Central memory CD8-positive, alpha-beta T cell (primary cell): ENCODE measurements at regions not wholly inside any gene's neighbourhood (a gene's known extent, or its start where the extent isn't known, plus 50 kb on each side); places are given as distances from the start of the nearest gene placed in this dataset.

Experiments used
- ATAC-seq: fragments of 150-1000 bp; cut with Tn5 transposase; replicated peaks from 2 replicates; pipeline ENCODE4 v1.10.0; 2022; ENCODE audit warnings: mild to moderate bottlenecking, moderate FRiP score, moderate number of reproducible peaks; ENCODE audit not compliant: poor library complexity, severe bottlenecking; ENCODE audit errors: extremely low read depth
- DNase-seq, 2 donors: peaks; one replicate each; pipeline ENCODE4 v3.0.0; 2021; ENCODE audit warnings: low spot score in 2 of 2
- H3K27ac Mint-ChIP-seq: one replicate; pipeline ENCODE4 v1.8.0; 2022; ENCODE audit warnings: low read depth, mild to moderate bottlenecking, moderate library complexity, mixed read lengths
- H3K27me3 Mint-ChIP-seq: one replicate; pipeline ENCODE4 v1.8.0; 2022; ENCODE audit warnings: mixed read lengths
- H3K36me3 Mint-ChIP-seq: one replicate; pipeline ENCODE4 v1.8.0; 2022; ENCODE audit warnings: mild to moderate bottlenecking, moderate library complexity, mixed read lengths; ENCODE audit not compliant: insufficient read depth
- H3K4me1 Mint-ChIP-seq: one replicate; pipeline ENCODE4 v1.8.0; 2022; ENCODE audit warnings: mixed read lengths
- H3K4me3 Mint-ChIP-seq: one replicate; pipeline ENCODE4 v1.8.0; 2022; ENCODE audit warnings: mild to moderate bottlenecking, moderate library complexity, mixed read lengths
- H3K9me3 Mint-ChIP-seq: one replicate; pipeline ENCODE4 v1.8.0; 2022; ENCODE audit warnings: mixed read lengths

- no peak overlapping the region for H3K27ac Mint-ChIP-seq
- no peak overlapping the region for H3K4me3 Mint-ChIP-seq
- no peaks in the 10 kb centered on the region for H3K27me3 Mint-ChIP-seq
- DNase-seq (no peak), ATAC-seq (no peak)
- no peaks in the 10 kb centered on the region for H3K36me3 Mint-ChIP-seq
- H3K9me3 Mint-ChIP-seq, result peaks cover 22% of the 10 kb centered on the region
- no peaks in the 10 kb centered on the region for H3K4me1 Mint-ChIP-seq
Observed at GRCh38 chr4:19823781-19824180, 427.9 kb upstream of the SLIT2 start.

GRCh38 chr4:19819737-19820136 is 432.0 kb upstream of the SLIT2 start:
- no peak overlapping the region for H3K27ac Mint-ChIP-seq
- no peaks in the 10 kb centered on the region for H3K36me3 Mint-ChIP-seq
- H3K9me3 Mint-ChIP-seq, result peaks cover 21% of the 10 kb centered on the region
- no peaks in the 10 kb centered on the region for H3K4me1 Mint-ChIP-seq
- ATAC-seq, result no peak
- no peaks in the 10 kb centered on the region for H3K27me3 Mint-ChIP-seq
- no peak for DNase-seq
- no peak overlapping the region for H3K4me3 Mint-ChIP-seq

GRCh38 chr4:19809989-19810388 is 441.7 kb upstream of the SLIT2 start:
- H3K4me3 Mint-ChIP-seq, result no peak overlapping the region

GRCh38 chr4:19807505-19807904 is 444.2 kb upstream of the SLIT2 start:
- H3K4me3 Mint-ChIP-seq, result no peak overlapping the region
- ATAC-seq, result no peak
- no peaks in the 10 kb centered on the region for H3K36me3 Mint-ChIP-seq
- H3K27me3 Mint-ChIP-seq, result no peaks in the 10 kb centered on the region
- H3K9me3 Mint-ChIP-seq, result peaks cover 18% of the 10 kb centered on the region
- no peak overlapping the region for H3K27ac Mint-ChIP-seq
- DNase-seq, result no peak
- H3K4me1 Mint-ChIP-seq, result no peaks in the 10 kb centered on the region

More at GRCh38 chr4:19809989-19810388, 441.7 kb upstream of the SLIT2 start:
- Mint-ChIP-seq H3K4me1 (no peaks in the 10 kb centered on the region), H3K27ac (no peak overlapping the region), H3K27me3 (no peaks in the 10 kb centered on the region), H3K36me3 (no peaks in the 10 kb centered on the region), H3K9me3 (peaks cover 12% of the 10 kb centered on the region)
- no peak for DNase-seq
- ATAC-seq, result no peak

GRCh38 chr4:19806865-19807264 is 444.8 kb upstream of the SLIT2 start:
- Mint-ChIP-seq H3K4me3 (no peak overlapping the region), H3K36me3 (no peaks in the 10 kb centered on the region), H3K9me3 (peaks cover 18% of the 10 kb centered on the region), H3K4me1 (no peaks in the 10 kb centered on the region), H3K27ac (no peak overlapping the region), H3K27me3 (no peaks in the 10 kb centered on the region)
- no peak for ATAC-seq
- no peak for DNase-seq

GRCh38 chr4:19803406-19803805 is 448.3 kb upstream of the SLIT2 start:
- peaks cover 13% of the 10 kb centered on the region for H3K9me3 Mint-ChIP-seq
- no peak overlapping the region for H3K27ac Mint-ChIP-seq
- no peaks in the 10 kb centered on the region for H3K27me3 Mint-ChIP-seq
- H3K4me3 Mint-ChIP-seq, result no peak overlapping the region
- ATAC-seq (no peak), DNase-seq (no peak)
- H3K4me1 Mint-ChIP-seq, result no peaks in the 10 kb centered on the region
- H3K36me3 Mint-ChIP-seq, result no peaks in the 10 kb centered on the region

GRCh38 chr4:19793831-19794230 is 457.9 kb upstream of the SLIT2 start:
- Mint-ChIP-seq H3K9me3 (peaks cover 33% of the 10 kb centered on the region), H3K27me3 (no peaks in the 10 kb centered on the region), H3K4me3 (no peak overlapping the region), H3K4me1 (no peaks in the 10 kb centered on the region), H3K36me3 (no peaks in the 10 kb centered on the region), H3K27ac (no peak overlapping the region)
- DNase-seq, result no peak
- ATAC-seq, result no peak

GRCh38 chr4:19791422-19792123 is 460.1 kb upstream of the SLIT2 start:
- Mint-ChIP-seq H3K4me3 (no peak overlapping the region), H3K4me1 (no peaks in the 10 kb centered on the region), H3K27ac (no peak overlapping the region), H3K27me3 (no peaks in the 10 kb centered on the region), H3K36me3 (no peaks in the 10 kb centered on the region), H3K9me3 (peaks cover 28% of the 10 kb centered on the region)
- DNase-seq (no peak), ATAC-seq (no peak)

- no peak for ATAC-seq
Observed at GRCh38 chr4:19786616-19787015, 465.1 kb upstream of the SLIT2 start.

GRCh38 chr4:19783667-19784223 is 468.0 kb upstream of the SLIT2 start:
- no peaks in the 10 kb centered on the region for H3K27me3 Mint-ChIP-seq
- ATAC-seq, result no peak
- H3K9me3 Mint-ChIP-seq, result peaks cover 31% of the 10 kb centered on the region
- no peak overlapping the region for H3K27ac Mint-ChIP-seq
- H3K4me3 Mint-ChIP-seq, result no peak overlapping the region
- no peak for DNase-seq
- no peaks in the 10 kb centered on the region for H3K4me1 Mint-ChIP-seq
- no peaks in the 10 kb centered on the region for H3K36me3 Mint-ChIP-seq

More at GRCh38 chr4:19786616-19787015, 465.1 kb upstream of the SLIT2 start:
- H3K9me3 Mint-ChIP-seq, result peaks cover 27% of the 10 kb centered on the region
- H3K27me3 Mint-ChIP-seq, result no peaks in the 10 kb centered on the region
- H3K4me3 Mint-ChIP-seq, result no peak overlapping the region
- H3K4me1 Mint-ChIP-seq, result no peaks in the 10 kb centered on the region
- no peak overlapping the region for H3K27ac Mint-ChIP-seq
- DNase-seq, result no peak
- H3K36me3 Mint-ChIP-seq, result no peaks in the 10 kb centered on the region

- H3K9me3 Mint-ChIP-seq, result peaks cover 31% of the 10 kb centered on the region
- no peaks in the 10 kb centered on the region for H3K4me1 Mint-ChIP-seq
- no peaks in the 10 kb centered on the region for H3K27me3 Mint-ChIP-seq
- DNase-seq (no peak), ATAC-seq (no peak)
- no peak overlapping the region for H3K4me3 Mint-ChIP-seq
- H3K36me3 Mint-ChIP-seq, result no peaks in the 10 kb centered on the region
- no peak overlapping the region for H3K27ac Mint-ChIP-seq
Observed at GRCh38 chr4:19780871-19781270, 470.8 kb upstream of the SLIT2 start.

GRCh38 chr4:19776929-19777328 is 474.8 kb upstream of the SLIT2 start:
- DNase-seq (no peak), ATAC-seq (no peak)
- Mint-ChIP-seq H3K27ac (no peak overlapping the region), H3K27me3 (no peaks in the 10 kb centered on the region), H3K36me3 (no peaks in the 10 kb centered on the region), H3K9me3 (peaks cover 19% of the 10 kb centered on the region), H3K4me3 (no peak overlapping the region), H3K4me1 (no peaks in the 10 kb centered on the region)

GRCh38 chr4:19776021-19776459 is 475.7 kb upstream of the SLIT2 start:
- Mint-ChIP-seq H3K27ac (no peak overlapping the region), H3K4me1 (no peaks in the 10 kb centered on the region), H3K4me3 (no peak overlapping the region), H3K36me3 (no peaks in the 10 kb centered on the region), H3K9me3 (peaks cover 16% of the 10 kb centered on the region), H3K27me3 (no peaks in the 10 kb centered on the region)
- ATAC-seq (no peak), DNase-seq (no peak)
